AG08395 (cell line): ENCODE measurements at regions not wholly inside any gene's neighbourhood (a gene's known extent, or its start where the extent isn't known, plus 50 kb on each side); places are given as distances from the start of the nearest gene placed in this dataset.
"Not testable (repeated sequence)": the region's sequence is repeated elsewhere in the genome, so short reads cannot be mapped to it uniquely, and the experiment has no call there.

Experiments used
- DNase-seq: peaks from one replicate; pipeline ENCODE4 v3.0.0; 2012; ENCODE audit warnings: mixed read lengths, low spot score

GRCh38 chr13:60214213-60215055 lies 50.7 kb upstream of the DIAPH3 start:
- DNase-seq = no peak

- no peak for DNase-seq
Observed at GRCh38 chr13:60220072-60220471, 56.3 kb upstream of the DIAPH3 start.

DNA sequence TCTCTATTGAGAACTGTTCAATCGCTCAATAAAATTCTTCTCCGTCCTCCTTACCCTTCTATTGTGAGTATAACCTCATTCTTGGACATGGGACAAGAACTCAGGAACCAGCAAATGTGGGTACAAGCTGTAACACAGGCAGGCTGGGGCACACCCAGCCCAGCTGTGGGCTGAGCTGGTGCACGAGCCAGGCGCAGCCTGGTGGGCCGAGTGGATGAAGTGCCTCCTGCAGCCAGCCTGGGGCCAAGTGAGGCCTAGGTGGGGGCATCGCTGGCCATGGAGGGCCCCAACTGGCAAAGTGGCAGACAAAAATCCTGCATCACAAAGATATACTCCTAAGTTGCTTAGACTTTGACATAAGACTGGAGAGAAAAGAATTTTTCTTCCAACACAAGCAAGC lies 57.9 kb upstream of the DIAPH3 start:
- DNase-seq = no peak

- DNase-seq = peak; percentile 28
Observed at GRCh38 chr13:60226507-60226906, 62.8 kb upstream of the DIAPH3 start.

GRCh38 chr13:60227158-60227557 lies 63.4 kb upstream of the DIAPH3 start:
- no peak for DNase-seq

- DNase-seq = no peak
Observed at GRCh38 chr13:60229708-60230272, 66.1 kb upstream of the DIAPH3 start.

DNA sequence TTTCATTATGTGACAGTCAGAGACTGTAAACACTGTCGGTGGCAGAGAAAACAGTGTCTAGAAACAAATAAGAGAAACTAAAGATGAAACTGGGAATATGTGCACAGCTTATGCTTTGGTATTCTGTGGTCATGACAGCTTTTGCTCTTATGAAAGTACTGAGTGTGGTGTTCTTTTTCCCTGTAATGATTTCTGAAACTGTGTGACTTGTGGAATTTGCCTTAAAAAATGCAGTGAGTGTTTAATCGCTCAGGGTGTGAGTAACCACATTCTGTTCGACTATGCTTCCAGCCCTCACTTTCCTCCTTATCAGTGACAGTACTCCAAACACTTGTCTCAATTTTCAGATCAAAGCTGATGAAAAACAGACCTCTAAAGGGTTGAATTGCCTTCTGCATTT lies 66.9 kb upstream of the DIAPH3 start:
- DNase-seq = peak; percentile 9

DNA sequence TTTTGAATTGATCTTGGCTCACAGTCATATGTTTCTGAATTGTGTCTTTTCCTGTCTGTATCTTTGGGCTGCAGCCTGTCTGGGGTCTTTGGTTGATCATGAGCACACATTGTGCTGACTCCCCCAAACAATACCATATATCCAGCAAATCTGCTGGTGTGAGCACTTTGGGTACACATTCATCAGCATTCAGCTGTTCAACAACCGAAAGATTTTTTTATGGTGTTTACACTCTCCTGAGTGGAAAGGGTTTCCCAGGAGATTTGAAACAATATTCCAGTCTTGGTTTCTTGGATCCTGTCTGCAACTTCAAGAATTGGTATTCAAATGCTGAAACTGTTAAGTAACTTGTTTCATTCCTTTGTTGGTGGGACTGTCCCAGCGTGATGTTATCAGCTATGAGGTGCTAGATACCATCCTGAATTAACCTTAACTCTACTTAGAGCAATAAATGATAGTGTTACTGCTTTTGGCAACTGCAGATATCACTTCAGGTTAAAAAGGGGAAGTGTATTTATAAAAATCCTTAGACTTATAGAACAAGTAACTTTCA lies 78.4 kb upstream of the DIAPH3 start:
- no peak for DNase-seq

- DNase-seq = no peak
Observed at GRCh38 chr13:60244381-60244780, 80.7 kb upstream of the DIAPH3 start.

GRCh38 chr13:60251419-60251818 lies 87.7 kb upstream of the DIAPH3 start:
- not testable (repeated sequence) for DNase-seq

DNA sequence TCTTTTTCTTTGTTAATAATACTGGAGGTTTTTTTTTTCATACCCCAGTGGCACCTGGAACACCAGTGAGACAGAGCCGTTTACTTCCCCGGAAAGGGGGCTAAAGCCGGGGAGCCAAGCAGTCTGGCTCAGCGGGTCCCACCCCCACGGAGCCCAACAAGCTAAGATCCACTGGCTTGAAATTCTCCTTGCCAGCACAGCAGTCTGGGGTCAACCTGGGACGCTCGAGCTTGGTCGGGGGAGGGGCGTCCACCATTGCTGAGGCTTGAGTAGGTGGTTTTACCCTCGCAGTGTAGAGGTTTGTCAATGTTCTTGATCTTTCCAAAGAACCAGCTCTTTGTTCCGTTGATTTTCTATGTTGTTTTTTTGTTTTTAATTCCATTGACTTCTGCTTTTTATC lies 94.6 kb upstream of the DIAPH3 start:
- no peak for DNase-seq

GRCh38 chr13:60260440-60260839 lies 96.7 kb upstream of the DIAPH3 start:
- DNase-seq = no peak

DNA sequence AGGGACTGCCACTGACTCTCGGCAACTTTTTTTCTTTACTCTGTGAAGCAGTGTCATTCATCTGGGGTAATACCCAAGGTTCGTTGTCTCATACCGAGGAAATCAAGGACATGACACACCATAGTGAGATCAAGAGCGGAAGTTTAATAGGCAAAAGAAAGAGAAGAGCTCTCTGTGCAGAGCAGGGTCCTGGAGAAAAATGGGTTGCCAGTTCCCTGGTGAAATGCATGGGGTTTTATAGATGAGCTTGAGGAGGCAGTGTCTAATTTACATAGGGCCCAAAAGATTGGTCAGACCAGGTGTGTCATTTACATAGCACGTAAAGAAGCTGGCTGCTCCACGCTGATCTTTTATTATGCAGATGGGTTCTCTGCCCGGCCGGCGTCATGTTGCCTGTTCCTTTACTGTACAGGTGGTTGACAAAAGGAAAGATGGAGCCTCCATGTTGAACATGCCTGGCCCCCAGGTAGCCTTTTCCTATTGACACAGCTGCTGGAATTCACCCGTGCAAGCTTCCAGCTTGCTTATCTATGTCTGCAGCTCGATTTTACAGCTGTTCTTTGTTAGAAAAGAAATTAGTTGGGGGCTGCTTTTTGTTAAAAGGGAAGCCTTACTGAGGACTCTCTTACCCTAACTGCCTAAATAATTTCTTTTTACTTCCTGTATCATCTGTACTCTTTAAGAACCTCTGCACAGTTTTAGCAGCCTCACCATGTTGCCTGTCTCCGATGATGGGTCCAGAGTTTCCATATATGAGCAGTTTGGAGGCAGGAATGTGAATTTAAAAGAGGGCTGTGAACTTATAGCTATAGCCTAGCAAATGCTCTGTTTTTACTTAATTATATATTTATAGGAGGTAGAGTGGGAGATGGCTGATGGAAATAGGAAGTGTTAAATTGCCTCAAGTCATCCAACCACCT lies 98.0 kb upstream of the DIAPH3 start:
- no peak for DNase-seq

- DNase-seq = no peak
Observed at GRCh38 chr13:60265566-60265965, 101.8 kb upstream of the DIAPH3 start.

GRCh38 chr13:60267498-60268202 lies 103.9 kb upstream of the DIAPH3 start:
- DNase-seq = no peak

GRCh38 chr13:60268203-60268555 lies 104.5 kb upstream of the DIAPH3 start:
- DNase-seq = no peak

DNA sequence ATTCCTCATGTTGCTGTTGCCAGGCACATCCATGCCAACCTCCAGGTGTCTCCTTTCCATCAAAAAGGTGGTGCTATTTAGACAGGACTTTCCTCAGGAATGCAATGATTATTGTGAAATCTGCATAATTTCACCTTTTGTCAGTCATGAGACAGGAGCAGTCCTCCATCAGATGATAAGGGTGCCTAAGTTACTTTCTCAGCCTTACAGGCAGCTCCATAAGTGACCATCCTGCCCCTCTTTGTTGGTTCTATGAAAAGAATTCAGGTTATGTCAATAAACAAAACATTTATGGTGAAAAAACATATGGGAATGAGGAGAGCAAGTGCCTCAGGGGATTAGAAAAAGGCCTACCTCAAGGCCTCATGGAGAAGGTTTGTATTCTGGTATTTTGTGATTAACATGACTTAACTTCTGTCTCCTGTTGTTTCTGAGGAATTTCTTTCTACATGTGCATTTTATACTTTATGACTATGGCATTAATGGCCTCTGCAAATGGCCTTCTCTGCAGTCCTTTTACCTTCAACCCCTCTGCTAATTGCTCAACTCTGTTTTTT lies 110.3 kb upstream of the DIAPH3 start:
- no peak for DNase-seq

- DNase-seq = no peak
Observed at GRCh38 chr13:60274655-60275054, 110.9 kb upstream of the DIAPH3 start.

GRCh38 chr13:60275208-60275607 lies 111.5 kb upstream of the DIAPH3 start:
- DNase-seq = no peak

GRCh38 chr13:60280524-60280923 lies 116.5 kb upstream of the TDRD3 start:
- DNase-seq = not testable (repeated sequence)

GRCh38 chr13:60282186-60282585 lies 114.8 kb upstream of the TDRD3 start:
- no peak for DNase-seq

- DNase-seq = no peak
Observed at GRCh38 chr13:60282708-60283107, 114.3 kb upstream of the TDRD3 start.
